Iris pigment epithelial cell (primary cell): ENCODE measurements at regions not wholly inside any gene's neighbourhood (a gene's known extent, or its start where the extent isn't known, plus 50 kb on each side); places are given as distances from the start of the nearest gene placed in this dataset.
"Not testable (repeated sequence)": the region's sequence is repeated elsewhere in the genome, so short reads cannot be mapped to it uniquely, and the experiment has no call there.

ENCODE experiments used
- DNase-seq: peaks from one replicate; pipeline ENCODE4 v3.0.0-alpha.2; 2011; ENCODE audit warnings: low read depth

DNA sequence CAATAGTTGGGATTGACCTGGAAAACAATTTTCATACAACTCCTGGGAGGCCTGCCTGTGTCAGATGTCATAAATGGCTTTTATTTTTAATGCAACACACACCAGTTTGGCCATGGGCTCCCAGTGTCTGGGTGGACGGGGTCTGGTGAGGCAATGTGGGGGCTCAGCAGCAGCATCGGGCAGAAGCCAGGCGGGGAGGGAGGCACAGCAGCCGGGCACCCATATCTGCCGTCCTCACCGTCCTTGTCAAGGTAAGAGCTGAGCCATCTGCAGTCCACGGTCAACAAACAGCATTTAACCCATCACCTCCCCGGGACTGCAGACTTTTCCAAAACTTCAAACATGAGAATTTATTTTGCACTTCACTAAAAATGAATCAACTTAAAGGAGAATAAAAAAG is 154.0 kb upstream of the ZNF469 start:
- DNase-seq, result not testable (repeated sequence)

DNA sequence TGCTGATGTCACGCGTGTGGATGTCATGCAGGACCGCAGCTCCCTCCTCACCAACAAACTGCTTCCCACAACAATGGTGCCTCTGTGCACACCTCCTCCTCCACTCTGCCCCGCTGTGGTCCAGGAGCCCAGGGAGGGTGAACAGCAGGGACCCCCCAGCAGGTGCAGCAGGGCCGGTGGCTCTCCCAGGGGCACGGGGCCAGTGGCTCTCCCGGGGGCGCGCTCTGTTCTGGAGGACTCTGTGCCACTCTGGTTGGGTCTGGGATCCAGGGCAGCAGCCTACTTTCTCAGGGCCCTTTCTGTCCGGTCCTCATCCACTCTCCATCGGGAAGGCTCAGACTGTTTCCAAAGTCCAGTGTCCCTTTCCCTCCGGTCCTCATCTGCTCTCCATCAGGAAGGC is 153.0 kb upstream of the ZNF469 start:
- DNase-seq, result not testable (repeated sequence)

GRCh38 chr16:88230276-88230966 is 152.3 kb upstream of the ZNF469 start:
- not testable (repeated sequence) for DNase-seq

- DNase-seq, result not testable (repeated sequence)
These were observed 151.7 kb upstream of the ZNF469 start for GRCh38 chr16:88230967-88231615.

DNA sequence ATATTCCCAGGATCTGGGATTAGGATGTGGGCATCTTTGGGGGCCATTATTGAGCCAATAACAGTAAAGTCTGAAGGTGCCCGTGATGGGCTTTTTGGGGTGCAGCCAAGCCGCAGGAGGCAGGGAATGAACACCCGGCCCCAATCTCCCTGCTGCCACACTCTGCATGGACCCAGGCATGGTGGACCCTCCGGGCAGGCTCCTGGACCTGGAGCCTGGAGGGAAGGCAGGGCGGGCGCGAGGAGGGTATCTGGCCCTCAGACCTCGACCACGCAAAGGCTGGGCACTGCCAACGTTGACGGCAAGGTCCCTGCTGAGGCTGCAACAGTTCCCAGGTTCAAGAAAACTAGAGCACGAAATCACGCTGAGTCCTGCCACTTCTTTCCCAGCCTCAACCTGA is 150.9 kb upstream of the ZNF469 start:
- not testable (repeated sequence) for DNase-seq

DNA sequence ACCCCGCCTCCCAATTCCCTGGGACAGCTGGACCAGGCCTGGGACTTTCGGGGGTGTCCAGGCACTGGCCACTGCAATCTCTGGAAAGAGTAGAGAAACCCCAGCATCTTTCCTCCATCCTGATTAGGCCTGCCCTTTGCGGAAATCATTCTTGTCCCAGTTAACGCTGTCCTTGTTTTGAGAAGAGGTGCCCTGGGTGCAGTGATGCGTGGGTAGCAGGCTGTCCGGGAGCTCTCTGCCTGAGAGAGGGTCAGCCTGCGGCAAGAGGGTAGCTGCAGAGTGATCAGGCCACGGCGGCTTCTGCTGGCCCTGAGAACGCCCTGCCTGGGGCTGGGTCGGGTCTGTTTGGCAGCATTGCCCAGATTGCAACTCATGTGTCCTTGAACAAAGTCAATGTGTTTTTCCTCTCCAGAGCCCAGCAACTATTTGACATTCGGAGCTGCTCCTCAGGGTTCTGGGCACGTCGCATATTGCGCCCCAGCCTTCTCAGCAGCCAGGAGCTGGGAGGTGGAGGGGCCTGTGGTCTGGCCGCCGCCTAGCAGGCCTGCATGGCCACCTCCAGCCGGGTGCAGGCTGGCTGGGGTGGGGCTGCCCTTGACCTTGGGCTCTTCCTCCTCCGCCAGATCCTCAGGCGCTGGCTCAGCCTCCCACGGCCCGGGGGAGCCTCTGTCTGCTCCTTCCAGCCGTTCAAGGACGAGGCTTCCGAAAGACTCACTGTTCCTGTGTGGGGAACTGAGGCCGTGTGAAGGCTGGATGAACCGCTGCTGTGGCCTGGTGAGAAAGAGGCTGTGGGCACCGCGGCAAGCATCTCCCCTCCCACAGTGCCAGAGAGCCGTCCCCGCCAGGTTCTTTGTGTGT is 150.1 kb upstream of the ZNF469 start:
- DNase-seq, result peak; percentile 19

GRCh38 chr16:88233621-88234420 is 148.9 kb upstream of the ZNF469 start:
- DNase-seq, result not testable (repeated sequence)

DNA sequence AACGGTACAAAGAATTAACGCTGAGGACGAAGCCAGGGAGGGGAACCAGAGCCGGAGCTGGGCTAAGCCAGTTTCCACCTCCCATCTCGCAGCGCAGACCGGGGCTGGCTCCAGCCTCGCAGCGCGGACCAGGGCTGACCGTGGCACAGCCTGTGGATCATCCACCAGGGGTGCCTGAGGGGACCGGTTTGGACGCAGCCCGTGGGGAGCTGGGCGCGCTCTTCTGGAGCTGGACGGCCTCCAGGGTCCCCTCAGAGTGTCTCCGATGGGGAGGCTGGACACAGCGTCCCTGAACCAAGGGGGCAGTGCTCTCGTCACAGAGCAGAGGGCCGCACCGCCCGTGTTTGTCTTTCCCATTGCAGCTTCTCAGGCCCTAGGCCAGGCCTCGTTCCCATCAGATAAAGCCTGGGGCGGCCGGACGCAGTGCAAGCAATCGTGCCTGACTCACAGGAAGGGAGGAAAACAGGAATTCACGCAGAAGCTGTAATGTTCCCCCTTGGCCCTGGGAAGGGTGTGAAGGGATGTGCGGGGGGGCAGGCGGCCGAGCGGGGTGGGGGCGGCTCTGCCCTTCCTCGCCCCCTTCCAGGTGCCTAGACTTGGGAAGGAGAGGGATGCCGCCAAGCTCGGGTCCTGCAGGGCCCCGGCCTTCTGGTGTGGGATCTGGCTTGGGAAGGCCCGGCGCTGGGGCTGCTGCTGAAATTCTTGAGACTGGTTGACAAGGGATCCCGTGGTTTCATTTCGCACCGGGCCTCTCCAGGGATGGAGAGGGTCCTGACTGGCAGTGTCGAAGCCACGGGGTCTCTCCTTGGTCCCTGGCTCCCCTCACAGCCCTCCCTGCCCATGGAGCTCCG is 148.1 kb upstream of the ZNF469 start:
- peak; percentile 52 for DNase-seq

- DNase-seq, result not testable (repeated sequence)
These were observed 147.1 kb upstream of the ZNF469 start for GRCh38 chr16:88235691-88236090.

- peak; percentile 49 for DNase-seq
These were observed 146.5 kb upstream of the ZNF469 start for GRCh38 chr16:88236229-88236628.

- DNase-seq, result not testable (repeated sequence)
These were observed 145.4 kb upstream of the ZNF469 start for GRCh38 chr16:88237314-88237713.

DNA sequence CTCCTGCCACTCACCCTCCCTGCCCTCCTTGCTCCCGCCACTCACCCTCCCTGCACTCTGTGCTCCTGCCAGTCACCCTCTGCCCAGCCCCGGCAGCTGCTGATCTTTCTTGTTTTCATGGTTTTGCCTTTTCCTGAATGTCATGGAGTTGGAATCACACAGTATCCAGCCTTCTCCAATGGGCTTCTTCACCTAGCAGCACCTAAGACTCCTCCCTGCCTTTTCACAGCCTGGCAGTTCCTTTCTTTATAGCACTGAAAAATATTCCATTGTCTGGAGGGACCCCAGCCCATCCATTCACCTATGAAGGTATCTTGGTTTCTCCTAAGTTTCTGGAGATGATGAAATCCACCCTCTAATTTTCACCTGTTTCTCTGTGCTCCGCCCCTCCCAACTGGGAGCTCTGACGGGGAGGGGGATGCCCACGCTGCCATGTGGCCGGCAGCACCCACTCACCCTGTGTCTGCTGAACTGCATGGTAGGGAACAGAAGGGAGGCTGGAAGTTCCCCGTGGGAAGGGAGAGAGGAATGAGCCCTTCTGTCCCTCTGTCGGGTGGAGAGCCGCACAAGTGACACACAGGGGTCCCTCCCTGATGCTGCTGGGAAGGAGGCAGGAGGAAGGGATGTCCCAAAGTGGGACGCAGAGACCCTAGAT is 144.9 kb upstream of the ZNF469 start:
- DNase-seq, result not testable (repeated sequence)

DNA sequence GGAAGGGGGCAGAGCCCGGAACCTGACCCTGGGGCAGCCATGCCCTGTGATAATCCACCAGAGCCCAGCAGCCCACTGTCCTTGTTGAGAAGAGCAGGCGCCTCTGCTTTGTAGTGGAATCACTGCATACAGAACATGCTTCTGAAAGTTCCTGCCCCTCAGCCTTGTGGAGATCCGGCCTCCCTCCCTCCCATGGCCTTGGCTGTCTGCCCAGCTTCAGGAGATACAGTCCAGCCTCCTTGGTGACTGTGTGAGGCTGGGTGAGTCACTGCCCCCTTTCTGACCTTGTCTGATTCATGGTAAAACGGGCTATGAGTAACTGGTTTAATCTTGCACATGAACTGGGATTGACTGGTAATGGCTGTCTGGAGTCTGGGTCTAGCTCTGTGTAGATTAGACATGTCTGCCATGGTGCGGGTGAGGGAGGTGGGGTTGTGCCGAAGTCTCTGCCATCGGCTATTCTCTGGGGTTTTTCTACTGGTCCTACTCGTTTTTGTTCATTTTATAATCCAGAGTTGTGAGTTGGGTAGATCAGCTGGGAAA is 144.0 kb upstream of the ZNF469 start:
- DNase-seq, result peak; percentile 99

GRCh38 chr16:88240118-88240517 is 142.6 kb upstream of the ZNF469 start:
- peak; percentile 90 for DNase-seq

DNA sequence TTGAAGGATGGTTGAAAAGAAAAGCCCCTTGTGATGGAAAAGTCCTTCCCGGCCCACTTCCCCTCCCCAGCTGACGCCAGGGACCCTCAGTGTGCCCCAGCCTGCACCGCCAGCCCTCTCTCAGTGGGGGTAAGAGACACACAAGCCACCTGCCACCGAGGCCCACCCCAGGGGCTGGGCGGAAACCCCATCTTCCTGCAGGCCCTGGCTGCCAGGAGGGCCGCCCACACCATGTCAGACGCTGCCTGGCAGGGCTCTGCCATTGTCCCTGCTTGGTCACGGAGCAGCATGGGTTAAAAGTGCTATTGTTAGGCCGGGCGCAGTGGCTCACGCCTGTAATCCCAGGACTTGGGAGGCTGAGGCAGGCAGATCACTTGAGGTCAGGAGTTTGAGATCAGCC is 142.0 kb upstream of the ZNF469 start:
- DNase-seq, result not testable (repeated sequence)

DNA sequence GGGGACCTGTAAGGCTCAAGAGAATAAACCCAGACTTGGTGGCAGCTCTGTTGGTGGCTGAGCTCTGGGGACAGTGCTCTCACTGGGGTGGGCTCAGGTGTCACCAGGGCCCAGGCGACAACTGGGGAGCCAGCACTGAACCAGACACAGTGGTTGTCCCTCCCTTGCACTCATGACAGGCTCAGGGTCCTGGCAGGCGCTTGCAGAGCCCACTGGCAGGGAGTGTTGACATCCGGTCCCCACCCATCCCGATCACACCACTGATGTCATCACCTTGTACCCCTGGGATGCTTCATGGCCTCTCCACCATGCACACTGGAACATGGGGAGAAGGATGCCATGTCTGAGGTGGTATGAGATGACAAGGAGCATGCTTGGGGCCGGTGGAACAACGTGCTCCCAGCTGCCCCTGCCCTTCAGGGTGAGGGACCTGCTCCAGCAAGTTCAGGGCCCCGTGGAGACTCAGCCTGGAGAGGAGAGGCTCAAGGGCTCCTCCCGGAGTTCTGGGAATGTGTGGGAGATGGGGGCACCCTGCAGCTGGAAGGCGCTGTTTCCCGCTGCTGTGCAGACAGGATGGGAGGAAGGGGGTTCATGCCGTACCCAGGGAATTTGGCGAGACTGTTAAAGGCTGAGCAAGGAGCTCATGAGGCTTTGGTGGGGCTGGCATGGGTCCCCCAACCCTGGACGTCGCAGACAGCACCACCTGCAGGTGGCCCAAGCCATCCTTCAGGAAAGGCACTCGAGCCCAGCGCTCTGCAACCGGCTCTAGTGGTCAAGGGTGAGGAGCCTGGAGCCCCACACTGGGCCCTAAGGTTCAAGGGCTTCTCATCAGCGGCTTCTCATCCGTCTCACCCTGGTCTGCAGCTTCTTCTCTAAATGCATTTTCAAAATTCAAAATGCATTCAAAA is 141.1 kb upstream of the ZNF469 start:
- DNase-seq, result not testable (repeated sequence)

DNA sequence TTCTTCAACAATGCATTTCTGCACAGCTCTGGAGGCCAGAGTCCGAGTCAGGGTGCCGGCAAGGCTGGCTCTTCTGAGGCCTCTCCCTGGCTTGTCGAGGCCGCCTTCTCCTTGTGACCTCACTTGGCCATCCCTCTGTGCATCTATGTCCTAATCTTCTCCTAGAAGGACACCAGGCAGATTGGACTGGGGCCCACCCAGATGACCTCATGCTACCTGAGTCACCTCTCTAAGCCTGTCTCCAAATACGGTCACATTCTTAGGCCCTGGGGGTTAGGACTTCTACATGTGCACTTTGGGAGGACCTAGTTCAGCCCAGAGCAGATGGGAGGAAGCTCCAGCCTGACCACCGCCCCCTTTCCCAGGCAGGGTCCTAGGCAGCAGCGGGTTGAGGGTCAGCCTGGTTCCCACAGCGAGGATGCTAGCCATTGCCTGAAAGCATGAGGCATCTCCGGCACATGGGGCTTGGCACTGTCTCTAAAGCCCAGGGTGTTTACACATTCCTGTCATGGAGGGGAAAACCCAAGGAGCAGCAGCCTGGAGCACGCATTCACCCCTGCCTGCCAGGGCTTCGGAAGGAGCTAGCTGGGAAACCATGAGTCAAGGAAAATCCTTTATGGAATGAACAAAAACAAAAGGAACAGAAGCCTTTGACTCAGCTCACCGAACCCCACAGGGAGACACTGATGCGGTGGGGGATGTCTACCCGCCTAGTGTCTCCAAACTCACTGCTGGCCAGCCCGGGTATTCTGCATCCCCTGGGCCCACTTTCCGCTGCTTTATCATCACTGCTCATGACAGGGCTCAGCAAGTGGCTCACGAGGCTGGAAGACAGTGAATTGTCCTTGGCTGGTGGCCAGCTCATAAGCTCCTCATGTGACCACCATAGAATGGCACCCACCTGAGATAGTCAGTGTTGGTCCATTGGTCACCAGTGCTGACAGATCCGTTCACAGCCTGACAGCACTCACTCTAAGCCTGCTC is 140.2 kb upstream of the ZNF469 start:
- peak; percentile 84 for DNase-seq

DNA sequence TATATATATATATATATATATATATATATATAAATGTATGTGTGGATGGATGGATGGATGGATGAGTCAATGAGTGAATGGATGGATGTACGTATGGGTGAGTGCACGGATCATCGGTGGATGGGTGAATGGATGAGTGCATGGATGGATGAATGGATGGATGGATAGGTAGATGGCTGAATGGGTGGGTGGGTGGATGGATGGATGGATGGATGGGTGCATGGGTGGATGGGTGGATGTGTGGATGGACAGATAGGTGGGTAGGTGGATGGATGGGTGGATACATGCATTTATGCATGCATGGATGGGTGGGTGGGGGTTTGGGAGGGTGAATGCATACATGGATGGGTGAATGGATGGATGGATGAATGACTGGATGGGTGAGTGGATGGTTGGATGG is 138.8 kb upstream of the ZNF469 start:
- DNase-seq, result not testable (repeated sequence)
